GM12891 (cell line): ENCODE measurements at regions not wholly inside any gene's neighbourhood (a gene's known extent, or its start where the extent isn't known, plus 50 kb on each side); places are given as distances from the start of the nearest gene placed in this dataset.

Experiments
- POLR2A ChIP-seq: IDR thresholded peaks from 2 replicates; pipeline ENCODE4 v1.6.1; 2011; ENCODE audit warnings: low read depth, low read length, control low read depth
- POLR2AphosphoS5 ChIP-seq: IDR thresholded peaks from 2 replicates; pipeline ENCODE4 v1.6.1; 2011; ENCODE audit warnings: low read depth, low read length, control low read depth
- TAF1 ChIP-seq: IDR thresholded peaks from 2 replicates; pipeline ENCODE4 v1.6.1; 2011; ENCODE audit warnings: low read depth, low read length, control low read depth

- TF ChIP-seq POLR2A (no peak), TAF1 (no peak), POLR2AphosphoS5 (no peak)
These were observed 318.8 kb upstream of the ELAVL2 start for GRCh38 chr9:24144796-24145195.
